PC-9 (cell line): ENCODE measurements at regions not wholly inside any gene's neighbourhood (a gene's known extent, or its start where the extent isn't known, plus 50 kb on each side); places are given as distances from the start of the nearest gene placed in this dataset.

Source experiments
- BruUV-seq: library from RNA; stranded (reverse); fragments of 400-500 nt; replicated peaks from 2 replicates; lab custom pipeline; 2021; lab: Mats Ljungman, UMichigan
- CTCF ChIA-PET: fragments of 300-600 bp; sonication (Branson Sonifier 250); formaldehyde crosslinking; loops from one replicate; lab custom pipeline; 2022; ENCODE audit warnings: antibody characterized with exemption; lab: Charles Lee
- POLR2A ChIA-PET: fragments of 300-600 bp; sonication (Branson Sonifier 250); formaldehyde crosslinking; loops from one replicate; lab custom pipeline; 2022; ENCODE audit warnings: antibody characterized with exemption; ENCODE audit not compliant: unreplicated experiment; lab: Charles Lee
- DNase-seq, 2 experiments: peaks; one replicate each; pipeline versions ENCODE4 v3.0.0 to v3.0.0-alpha.2; 2015 to 2022; ENCODE audit warnings: mixed read lengths in 1 of 2
- H2AFZ ChIP-seq: fragments of 200-600 bp; sonication (generic); 2 replicates; pipeline ENCODE4 v1.8.1; 2017; ENCODE audit warnings: antibody characterized with exemption
- H3F3A ChIP-seq: fragments of 200-600 bp; sonication (generic); 2 replicates; pipeline ENCODE4 v1.8.1; 2017; ENCODE audit warnings: antibody characterized with exemption, mild to moderate bottlenecking, low read depth; ENCODE audit not compliant: insufficient read depth
- H3K27ac ChIP-seq: fragments of 200-600 bp; sonication (generic); 2 replicates; pipeline ENCODE4 v1.6.1; 2016; ENCODE audit warnings: mixed run types
- H3K27me3 ChIP-seq: fragments of 200-600 bp; sonication (generic); 2 replicates; pipeline ENCODE4 v1.6.1; 2016; ENCODE audit warnings: low read depth, mixed run types; ENCODE audit not compliant: insufficient read depth
- H3K36me3 ChIP-seq: fragments of 200-600 bp; sonication (generic); 2 replicates; pipeline ENCODE4 v1.6.1; 2016; ENCODE audit warnings: low read depth, mixed run types
- H3K4me1 ChIP-seq: fragments of 200-600 bp; sonication (generic); replicated peaks from 2 replicates; pipeline ENCODE4 v1.6.1; 2016; ENCODE audit warnings: mixed run types; ENCODE audit not compliant: insufficient read depth
- H3K4me2 ChIP-seq: fragments of 200-600 bp; sonication (generic); 2 replicates; pipeline ENCODE4 v1.6.1; 2017; ENCODE audit warnings: mixed run types
- H3K4me3 ChIP-seq: fragments of 200-600 bp; sonication (generic); 2 replicates; pipeline ENCODE4 v1.6.1; 2016; ENCODE audit warnings: mixed run types
- H3K79me2 ChIP-seq: fragments of 200-600 bp; sonication (generic); 2 replicates; pipeline ENCODE4 v1.6.1; 2017; ENCODE audit warnings: low read depth, mixed run types
- H3K9me2 ChIP-seq: fragments of 200-600 bp; sonication (generic); 2 replicates; pipeline ENCODE4 v1.8.1; 2017; ENCODE audit warnings: mild to moderate bottlenecking; ENCODE audit not compliant: insufficient read depth
- H3K9me3 ChIP-seq: fragments of 200-600 bp; sonication (generic); 2 replicates; pipeline ENCODE4 v1.8.1; 2016; ENCODE audit warnings: low read depth; ENCODE audit not compliant: insufficient read depth
- H4K20me1 ChIP-seq: fragments of 200-600 bp; sonication (generic); 2 replicates; pipeline ENCODE4 v1.8.1; 2017; ENCODE audit not compliant: insufficient read depth
- EZH2 ChIP-seq: fragments of 200-600 bp; sonication (generic); IDR thresholded peaks from 2 replicates; pipeline ENCODE4 v1.8.0; 2017; ENCODE audit warnings: antibody characterized with exemption, low read depth
- intact Hi-C: fragments of 100-400 bp; cut with micrococcal nuclease; formaldehyde crosslinking; loops from one replicate; pipeline ENCODE4 v1.10.0; 2022; ENCODE audit not compliant: unreplicated experiment
- TF ChIP-seq, protein P1 (sequence below): fragments of 200-600 bp; sonication (generic); conservative IDR thresholded peaks from 2 replicates; pipeline ENCODE4 v1.6.1; 2017; ENCODE audit warnings: mixed run types, antibody characterized with exemption, mild to moderate bottlenecking, moderate library complexity

DNA sequence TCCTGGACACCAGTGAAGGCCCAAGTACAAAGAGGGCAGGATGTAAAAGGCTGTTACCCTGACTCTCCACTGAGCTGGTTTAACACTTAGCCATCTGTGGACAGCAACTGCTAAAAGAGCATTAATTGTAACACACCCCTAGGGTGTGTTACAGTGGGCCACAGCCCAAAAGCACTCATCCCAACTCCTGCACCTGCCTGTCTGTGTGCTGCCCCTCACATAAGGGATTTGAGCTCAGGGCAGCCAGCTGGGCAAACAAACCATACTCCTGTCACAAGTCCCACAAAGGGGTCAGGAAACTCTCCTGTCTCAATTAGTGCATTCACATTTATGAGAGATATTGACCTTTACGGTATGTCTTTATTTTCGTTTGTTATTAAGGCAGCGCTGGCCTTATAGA lies 833.1 kb upstream of the NXPH2 start:
- intact Hi-C loops = no loop called here
- no peaks in the 10 kb centered on the region for H3K36me3 ChIP-seq
- H3K9me3 ChIP-seq = no peaks in the 10 kb centered on the region
- H2AFZ ChIP-seq = no peak overlapping the region
- no peaks in the 10 kb centered on the region for H3K27me3 ChIP-seq
- no TSS peak for BruUV-seq
- no peak overlapping the region for H3K4me3 ChIP-seq
- no peaks in the 10 kb centered on the region for H3K79me2 ChIP-seq
- ChIA-PET CTCF (no interaction called here), POLR2A (no interaction called here)
- no peak for TF ChIP-seq EZH2
- TF ChIP-seq, protein P1, sequence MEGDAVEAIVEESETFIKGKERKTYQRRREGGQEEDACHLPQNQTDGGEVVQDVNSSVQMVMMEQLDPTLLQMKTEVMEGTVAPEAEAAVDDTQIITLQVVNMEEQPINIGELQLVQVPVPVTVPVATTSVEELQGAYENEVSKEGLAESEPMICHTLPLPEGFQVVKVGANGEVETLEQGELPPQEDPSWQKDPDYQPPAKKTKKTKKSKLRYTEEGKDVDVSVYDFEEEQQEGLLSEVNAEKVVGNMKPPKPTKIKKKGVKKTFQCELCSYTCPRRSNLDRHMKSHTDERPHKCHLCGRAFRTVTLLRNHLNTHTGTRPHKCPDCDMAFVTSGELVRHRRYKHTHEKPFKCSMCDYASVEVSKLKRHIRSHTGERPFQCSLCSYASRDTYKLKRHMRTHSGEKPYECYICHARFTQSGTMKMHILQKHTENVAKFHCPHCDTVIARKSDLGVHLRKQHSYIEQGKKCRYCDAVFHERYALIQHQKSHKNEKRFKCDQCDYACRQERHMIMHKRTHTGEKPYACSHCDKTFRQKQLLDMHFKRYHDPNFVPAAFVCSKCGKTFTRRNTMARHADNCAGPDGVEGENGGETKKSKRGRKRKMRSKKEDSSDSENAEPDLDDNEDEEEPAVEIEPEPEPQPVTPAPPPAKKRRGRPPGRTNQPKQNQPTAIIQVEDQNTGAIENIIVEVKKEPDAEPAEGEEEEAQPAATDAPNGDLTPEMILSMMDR = no peak
- H3K9me2 ChIP-seq = no peaks in the 10 kb centered on the region
- no peak overlapping the region for H3K27ac ChIP-seq
- H3K4me1 ChIP-seq = no peaks in the 10 kb centered on the region
- no peaks in the 10 kb centered on the region for H4K20me1 ChIP-seq
- DNase-seq = no peak
- H3K4me2 ChIP-seq = no peak overlapping the region
- H3F3A ChIP-seq = no peaks in the 10 kb centered on the region

DNA sequence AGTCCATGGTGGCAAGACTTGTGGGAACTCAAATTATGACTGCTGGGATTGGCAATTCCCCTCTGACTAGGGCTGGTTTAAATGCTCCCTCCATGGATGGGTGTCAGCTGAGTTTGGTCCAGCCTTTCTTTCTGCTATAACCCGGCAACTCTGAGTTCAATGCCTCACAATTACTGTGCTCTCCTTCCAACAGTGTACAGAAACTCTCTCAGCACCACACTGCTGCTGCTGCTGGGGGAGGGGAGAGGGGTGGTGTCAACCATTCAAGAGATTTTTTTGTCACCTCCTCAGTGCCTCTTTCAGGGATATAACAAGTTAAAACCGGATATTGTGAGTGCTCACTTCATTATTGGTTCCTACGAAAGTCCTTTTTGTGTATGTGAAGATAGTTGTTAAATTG lies 830.3 kb upstream of the NXPH2 start:
- BruUV-seq = no TSS peak
- Histone ChIP-seq H3K27me3 (no peaks in the 10 kb centered on the region), H3K4me3 (no peak overlapping the region), H4K20me1 (no peaks in the 10 kb centered on the region), H3K27ac (no peak overlapping the region), H3K9me2 (no peaks in the 10 kb centered on the region), H3K4me1 (no peaks in the 10 kb centered on the region), H3K36me3 (no peaks in the 10 kb centered on the region), H3K9me3 (no peaks in the 10 kb centered on the region), H2AFZ (no peak overlapping the region), H3F3A (no peaks in the 10 kb centered on the region), H3K79me2 (no peaks in the 10 kb centered on the region), H3K4me2 (no peak overlapping the region)
- ChIA-PET CTCF (no interaction called here), POLR2A (no interaction called here)
- intact Hi-C loops = no loop called here
- TF ChIP-seq EZH2 = no peak
- TF ChIP-seq, protein P1 = no peak
- DNase-seq = no peak

DNA sequence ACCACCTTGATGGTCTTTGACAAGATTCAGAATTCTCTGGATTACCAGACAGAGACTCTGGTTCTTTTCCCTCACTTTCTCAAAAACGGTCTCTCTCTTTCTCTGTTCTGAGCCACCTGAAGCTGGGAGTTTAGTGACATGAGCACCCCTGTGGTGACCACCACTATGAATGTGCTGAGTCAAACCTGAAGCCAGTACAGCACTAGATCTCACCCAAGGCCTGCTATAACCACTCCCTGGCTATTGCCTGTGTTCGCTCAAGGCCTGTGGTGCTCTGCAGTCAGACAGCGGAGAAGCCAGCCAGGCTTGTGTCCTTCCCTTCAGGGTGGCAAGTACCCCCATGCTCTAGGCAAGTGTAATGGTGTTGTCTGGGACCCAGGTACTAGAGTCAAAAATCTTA lies 828.9 kb upstream of the NXPH2 start:
- Histone ChIP-seq H3K36me3 (no peaks in the 10 kb centered on the region), H3K4me2 (no peak overlapping the region), H3K27ac (no peak overlapping the region), H3K9me2 (no peaks in the 10 kb centered on the region), H3K27me3 (no peaks in the 10 kb centered on the region), H3K4me1 (no peaks in the 10 kb centered on the region), H2AFZ (no peak overlapping the region), H3K79me2 (no peaks in the 10 kb centered on the region), H4K20me1 (no peaks in the 10 kb centered on the region), H3F3A (no peaks in the 10 kb centered on the region), H3K9me3 (no peaks in the 10 kb centered on the region), H3K4me3 (no peak overlapping the region)
- TF ChIP-seq, protein P1 = no peak
- no peak for TF ChIP-seq EZH2
- DNase-seq = no peak
- ChIA-PET CTCF (no interaction called here), POLR2A (no interaction called here)
- BruUV-seq = no TSS peak
- intact Hi-C loops = no loop called here
